ENCODE measurements at regions not wholly inside any gene's neighbourhood (a gene's known extent, or its start where the extent isn't known, plus 50 kb on each side); places are given as distances from the start of the nearest gene placed in this dataset.

DNA sequence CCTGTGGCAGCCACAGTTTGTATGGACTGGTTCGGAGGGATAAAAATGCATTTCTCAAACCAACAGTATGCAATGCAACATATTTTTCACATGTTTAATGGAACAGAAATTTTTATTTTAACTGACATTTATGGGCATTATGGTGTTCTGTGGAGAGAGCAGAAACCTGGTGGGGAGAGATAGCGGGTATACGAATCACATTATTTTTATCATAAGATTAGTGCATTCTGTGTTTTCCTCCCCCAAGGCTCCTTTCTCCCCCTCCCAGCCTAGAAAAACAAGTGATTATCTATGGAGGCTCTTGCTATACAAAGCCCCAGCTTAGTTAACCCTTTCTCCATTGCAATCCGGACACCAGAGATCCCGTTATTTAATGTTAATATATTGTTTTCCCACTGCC lies 289.8 kb upstream of the PIK3C3 start:
- peak overlapping the region; percentile 71 for H3K27ac ChIP-seq
- no peak for TF ChIP-seq CTCF (conservative IDR thresholded peaks at IDR 0.05)

DNA sequence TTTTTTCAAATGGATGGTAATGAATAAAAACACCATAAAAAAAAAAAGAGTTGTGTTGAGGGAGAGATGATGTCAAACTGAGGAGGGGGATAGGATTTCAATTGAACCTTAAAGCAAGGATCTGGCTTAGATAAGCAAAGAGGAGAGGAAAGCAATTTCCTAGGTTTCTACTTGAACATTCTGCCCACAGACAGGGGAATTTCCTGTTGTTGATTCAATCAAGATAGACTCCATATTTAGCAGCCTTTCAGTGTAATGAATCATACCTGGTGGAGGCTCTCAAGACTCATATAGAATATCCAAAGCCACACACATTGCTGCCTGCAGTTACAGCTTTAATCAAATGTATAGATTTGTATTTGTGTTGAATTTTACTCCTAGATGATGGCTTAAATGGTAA lies 294.4 kb upstream of the PIK3C3 start:
- no peak for TF ChIP-seq CTCF (conservative IDR thresholded peaks at IDR 0.05)
- H3K27ac ChIP-seq = no peak overlapping the region

- no peak overlapping the region for H3K27ac ChIP-seq
- no peak for TF ChIP-seq CTCF (conservative IDR thresholded peaks at IDR 0.05)
These were observed 295.4 kb upstream of the PIK3C3 start for GRCh38 chr18:41659438-41660130.

GRCh38 chr18:41657189-41657588 lies 297.8 kb upstream of the PIK3C3 start:
- H3K27ac ChIP-seq = no peak overlapping the region
- no peak for TF ChIP-seq CTCF (conservative IDR thresholded peaks at IDR 0.05)

DNA sequence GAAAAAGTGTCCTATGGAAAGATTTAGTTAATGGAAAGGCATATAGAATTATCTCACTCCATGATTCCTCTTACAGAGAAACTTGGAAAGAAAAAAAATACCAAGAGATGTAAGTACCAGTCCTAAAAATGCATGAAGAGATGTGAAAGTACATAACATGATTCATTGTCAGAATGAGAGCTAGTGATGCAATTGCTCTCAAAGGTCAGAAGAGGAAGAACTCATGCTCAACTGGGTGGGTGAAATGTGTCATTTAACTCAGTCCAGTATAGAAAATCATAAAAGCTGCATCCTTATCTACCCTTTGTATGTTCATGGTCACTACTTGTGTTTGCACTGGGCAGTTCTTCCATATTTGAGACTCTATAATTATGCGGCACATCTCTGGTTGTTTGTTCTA lies 300.0 kb upstream of the PIK3C3 start:
- H3K27ac ChIP-seq = no peak overlapping the region
- no peak for TF ChIP-seq CTCF (conservative IDR thresholded peaks at IDR 0.05)

- TF ChIP-seq CTCF (conservative IDR thresholded peaks at IDR 0.05) = no peak
- H3K27ac ChIP-seq = no peak overlapping the region
These were observed 307.1 kb upstream of the PIK3C3 start for GRCh38 chr18:41647914-41648313.

DNA sequence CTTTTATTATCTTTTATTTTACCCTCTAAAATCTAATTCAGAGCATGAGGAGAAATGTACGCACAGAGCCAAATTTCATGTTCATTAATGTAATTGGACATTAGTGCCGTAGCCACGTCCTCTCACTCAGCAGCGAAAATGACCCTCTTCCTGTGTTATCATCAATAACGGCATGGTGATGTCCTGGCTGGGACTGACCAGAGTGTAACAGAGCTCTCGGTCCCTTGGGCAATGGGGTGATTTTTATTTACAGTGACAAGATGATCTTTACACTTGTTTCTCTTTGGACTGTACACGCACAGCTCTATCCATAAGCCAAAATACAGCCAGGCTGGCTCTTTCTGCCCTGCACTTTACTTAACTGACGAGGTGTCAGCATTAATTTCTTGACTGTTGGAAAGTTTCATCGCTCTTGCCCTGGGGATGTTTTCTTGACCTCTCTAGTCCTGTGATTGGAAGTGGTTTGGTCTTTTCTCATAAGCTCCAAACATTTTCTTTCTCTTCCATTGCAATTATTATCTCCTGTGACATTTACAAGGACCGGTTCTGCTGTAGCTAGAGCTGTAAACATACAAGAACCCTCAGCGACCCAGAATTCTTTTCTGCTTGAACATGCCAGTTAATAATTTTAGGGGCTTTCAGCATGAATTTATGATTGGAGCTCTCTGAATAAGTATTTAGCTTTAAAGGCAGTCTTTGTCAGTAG lies 308.0 kb upstream of the PIK3C3 start:
- no peak for TF ChIP-seq CTCF (conservative IDR thresholded peaks at IDR 0.05)
- no peak overlapping the region for H3K27ac ChIP-seq

All from VCaP (cell line).